ENCODE measurements at regions not wholly inside any gene's neighbourhood (a gene's known extent, or its start where the extent isn't known, plus 50 kb on each side); places are given as distances from the start of the nearest gene placed in this dataset.

DNA sequence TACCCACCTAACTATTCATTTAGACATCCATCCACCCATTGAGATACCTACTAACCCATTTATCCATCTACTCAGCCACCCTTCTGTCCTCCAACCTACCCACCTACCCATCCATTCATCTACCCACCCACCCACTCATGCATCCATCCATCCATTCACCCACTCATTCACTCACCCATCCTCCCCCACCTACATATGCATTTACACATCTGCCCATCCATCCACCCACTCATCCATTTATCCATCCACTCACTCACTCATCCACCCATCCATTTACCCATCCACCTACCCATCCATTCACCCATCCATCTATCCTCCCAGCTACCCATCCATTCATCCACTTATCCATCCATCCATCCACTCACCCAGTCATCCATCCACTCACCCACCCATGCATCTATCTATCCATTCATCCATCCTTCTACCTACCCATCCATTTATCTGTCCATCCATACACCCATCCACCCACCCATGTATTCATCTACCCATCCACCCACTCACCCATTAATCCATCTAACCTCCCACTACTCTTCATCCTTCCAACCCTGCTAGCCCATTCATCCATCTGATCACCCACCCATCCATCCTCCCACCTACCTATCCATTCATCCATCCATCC is 378.7 kb downstream of the CTTN start:
- no peak for DNase-seq

DNA sequence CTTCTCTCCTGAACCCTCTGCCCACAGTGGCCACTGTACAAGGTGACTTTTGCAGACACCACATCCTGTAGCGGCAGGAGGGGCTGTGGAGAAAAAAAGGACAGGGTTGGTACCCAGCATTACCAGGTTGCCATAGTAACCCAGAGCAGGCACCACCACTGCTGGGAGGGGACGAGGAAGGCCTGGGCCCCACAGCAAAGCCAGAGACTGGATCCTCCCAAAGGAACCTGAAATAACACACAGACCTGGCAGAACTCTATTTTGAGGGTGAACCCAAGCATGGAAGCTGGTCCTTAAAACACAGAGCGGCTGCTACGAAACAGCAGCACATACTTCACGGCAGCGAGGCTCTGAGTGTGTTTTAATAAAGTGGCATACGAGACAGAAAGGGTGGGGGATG is 380.6 kb downstream of the CTTN start:
- DNase-seq: no peak

DNA sequence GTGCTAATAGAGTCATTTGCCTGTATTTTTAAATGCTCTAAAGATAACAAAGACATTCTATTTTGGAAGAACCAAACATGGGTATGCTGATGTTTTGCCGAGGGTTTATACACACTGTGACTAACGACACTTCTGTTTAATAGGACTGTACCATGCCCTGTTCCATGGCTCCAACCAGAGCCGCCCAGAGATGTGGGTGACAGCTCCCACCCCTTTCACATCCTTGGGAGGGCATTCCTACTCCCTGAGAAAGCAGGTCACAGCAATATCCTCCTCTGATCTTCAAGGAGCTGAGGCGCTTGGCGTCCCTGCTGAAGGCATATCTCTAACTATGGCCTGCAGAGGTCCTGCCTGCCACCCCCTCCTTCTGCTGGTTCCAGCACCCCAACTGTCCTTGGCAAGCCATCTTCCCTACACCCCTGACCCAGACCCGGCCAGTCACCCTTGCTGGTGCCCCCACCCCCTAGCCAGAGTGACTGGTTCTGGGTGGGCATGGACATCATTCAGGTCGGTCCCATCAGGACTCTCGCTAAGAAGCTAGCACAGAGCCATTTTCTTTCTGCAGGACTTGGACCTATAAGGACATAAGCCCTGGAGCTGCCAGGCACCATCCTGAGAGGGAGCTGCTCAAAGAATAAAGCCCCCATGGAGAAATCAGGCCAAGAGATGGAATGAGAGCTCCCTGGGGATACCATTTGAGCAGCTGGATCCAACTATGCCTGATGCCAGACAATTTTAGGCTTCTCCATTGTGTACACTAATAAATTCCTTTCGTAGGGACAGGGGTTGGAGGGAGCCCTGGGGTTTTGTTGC is 381.3 kb downstream of the CTTN start:
- no peak for DNase-seq

DNA sequence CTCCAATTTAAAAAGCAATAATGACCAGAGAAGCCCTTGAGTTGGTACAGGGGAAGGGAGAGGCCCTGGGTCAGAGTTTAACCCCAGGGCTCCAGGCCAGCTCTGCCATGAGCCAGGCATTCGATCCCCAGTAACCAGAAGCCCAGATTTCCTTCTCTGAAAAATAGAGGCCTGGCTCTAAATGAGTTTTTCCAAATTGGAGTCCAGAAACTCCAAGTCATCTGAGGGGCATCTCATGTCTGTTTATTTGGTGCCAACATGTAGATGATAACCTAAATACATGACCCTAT is 381.9 kb downstream of the CTTN start:
- DNase-seq: no peak

DNA sequence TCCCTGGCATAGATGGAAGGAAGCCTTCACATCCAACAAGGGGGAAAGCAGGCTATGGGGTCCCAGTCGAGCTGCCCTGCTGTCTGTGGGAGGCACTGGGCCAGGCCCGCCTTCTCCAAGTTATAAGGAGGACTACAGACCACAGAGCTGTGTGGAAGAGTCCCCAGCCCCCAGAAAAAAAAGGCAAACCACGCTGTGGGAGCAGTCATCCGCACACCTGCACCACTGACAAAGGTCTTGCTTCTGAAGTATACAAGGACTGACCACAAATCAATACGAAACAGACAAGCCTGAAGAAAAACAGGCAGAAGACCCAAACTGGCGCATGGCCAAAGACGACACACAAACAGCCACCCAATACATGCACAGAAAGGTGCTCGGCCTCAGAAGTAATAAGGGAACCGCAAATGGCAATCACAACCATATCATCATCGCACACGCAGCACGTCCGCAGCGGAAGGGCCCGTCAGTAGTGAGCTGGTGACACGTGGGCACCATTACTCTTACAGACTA is 384.1 kb downstream of the CTTN start:
- DNase-seq: no peak

DNA sequence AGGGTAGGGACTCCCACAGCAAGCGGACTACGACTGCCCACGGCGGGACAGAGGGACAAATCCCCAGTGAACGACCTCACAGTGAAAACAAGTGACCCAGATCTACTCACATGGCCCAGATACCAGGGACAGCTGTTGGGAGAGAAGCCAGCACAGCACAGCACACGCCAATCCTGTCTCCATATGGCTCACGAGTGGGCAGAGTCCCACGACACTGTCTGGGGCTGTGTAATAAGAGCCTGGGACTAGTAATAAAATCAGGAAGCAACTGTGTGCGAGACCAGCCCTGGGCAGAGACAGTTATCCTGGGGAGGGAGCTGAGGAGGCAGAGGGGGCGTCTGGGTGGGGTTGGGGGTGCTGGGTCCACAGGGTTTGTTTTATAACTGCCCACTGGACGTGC is 385.0 kb downstream of the CTTN start:
- no peak for DNase-seq

DNA sequence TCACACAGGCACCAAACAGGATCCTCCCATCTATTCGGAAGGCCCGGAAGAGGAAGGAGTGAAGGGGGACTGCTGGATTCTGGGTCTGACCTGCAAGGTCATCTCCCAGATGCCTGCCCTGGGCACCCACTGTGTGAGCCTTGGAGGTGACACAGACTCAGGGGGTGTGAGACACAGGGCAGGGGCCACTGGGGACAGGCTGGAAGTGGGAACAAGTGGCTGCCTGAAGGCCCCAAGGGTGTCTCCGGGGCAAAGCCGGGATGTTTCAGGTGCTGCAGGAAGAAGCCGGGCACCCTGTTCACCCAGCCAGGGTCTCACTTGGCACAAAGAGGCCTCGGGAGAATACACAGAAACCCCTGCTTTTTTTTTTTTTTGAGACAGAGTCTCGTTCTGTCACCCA is 385.5 kb downstream of the CTTN start:
- DNase-seq: no peak

DNA sequence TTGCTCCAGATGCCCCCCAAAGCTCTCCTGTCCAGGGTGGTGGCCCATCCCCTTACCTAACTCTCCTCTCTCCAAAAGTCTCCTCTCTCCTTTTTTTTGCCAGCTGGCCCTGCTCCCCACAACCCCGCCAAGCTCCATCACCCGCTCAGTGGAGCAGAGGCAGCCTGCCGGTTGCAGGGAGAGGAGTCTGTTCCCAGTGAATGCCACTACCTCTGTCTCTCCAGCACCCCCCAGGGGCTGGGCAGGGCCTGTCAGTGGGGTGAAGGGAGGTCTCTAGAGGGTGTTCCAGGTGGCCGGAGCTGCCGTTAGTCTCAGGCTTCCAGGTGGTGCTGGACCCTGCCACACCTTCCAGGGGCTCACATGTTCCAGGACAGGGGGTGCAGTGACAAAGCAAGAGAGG is 387.0 kb downstream of the CTTN start:
- no peak for DNase-seq

DNA sequence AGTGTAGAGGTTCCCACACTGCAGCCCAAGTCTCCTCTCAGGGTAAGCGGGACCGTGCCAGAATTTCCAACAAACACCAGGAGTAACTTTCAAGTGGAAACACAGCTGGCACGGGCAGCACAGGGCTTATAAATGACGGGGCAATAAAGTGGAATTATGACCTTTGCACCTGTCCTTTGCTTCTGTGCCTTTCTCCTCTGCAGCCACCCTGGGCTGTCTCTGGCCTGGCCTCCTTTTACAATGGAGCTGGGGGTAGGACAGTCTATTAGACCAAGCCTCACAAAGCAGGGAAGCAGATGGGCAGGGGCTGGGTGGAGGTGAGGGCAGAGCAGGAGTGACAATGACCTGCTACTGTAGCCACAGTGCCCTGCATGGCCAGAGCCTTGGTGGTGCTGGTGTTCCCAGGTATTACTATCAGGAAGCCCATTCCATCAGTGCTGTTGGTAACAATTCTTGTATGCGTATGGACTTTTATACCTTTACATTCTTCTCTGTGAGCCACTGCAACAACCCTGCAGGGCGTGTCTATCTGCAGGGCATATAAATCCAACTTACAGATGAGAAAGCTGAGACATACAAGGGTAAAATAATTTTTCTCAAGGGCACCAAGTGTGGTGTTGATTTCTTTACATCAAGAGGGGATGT is 387.8 kb downstream of the CTTN start:
- no peak for DNase-seq

DNA sequence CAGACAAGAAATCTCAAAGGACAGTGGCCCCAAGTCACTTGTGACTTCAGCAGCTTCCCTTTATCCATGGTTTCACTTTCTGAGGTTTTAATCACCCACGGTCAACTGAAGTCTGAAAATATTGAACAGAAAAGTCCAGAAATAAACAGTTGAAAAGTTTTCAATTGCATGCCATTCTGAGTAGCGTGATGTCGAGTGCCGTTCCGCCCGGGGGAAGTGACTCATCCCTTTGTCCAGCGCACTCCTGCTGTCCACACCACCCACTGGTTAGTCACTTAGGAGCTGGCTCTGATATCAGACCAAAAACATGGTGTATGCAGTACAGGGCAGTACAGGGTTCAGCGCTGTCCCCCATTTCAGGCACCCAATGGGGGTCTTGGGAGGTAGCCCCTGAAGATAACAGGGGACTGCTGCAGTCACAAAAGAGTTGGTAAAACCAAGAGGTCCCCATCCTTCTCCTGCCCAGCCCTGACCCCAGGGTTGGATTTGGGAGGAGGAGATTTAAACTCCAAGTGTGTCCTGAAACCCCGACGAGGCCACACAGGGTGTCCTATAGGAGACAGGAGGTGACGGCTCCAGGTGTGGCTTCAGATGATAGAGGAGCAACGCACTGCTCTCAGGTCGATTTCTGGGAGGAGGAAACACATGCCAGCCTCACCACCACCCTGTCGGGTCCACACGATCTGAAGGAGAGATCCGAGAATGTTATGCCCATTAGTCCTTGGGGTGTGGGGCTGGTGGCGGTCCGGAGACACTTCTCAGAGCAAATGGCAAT is 390.1 kb downstream of the CTTN start:
- no peak for DNase-seq

DNA sequence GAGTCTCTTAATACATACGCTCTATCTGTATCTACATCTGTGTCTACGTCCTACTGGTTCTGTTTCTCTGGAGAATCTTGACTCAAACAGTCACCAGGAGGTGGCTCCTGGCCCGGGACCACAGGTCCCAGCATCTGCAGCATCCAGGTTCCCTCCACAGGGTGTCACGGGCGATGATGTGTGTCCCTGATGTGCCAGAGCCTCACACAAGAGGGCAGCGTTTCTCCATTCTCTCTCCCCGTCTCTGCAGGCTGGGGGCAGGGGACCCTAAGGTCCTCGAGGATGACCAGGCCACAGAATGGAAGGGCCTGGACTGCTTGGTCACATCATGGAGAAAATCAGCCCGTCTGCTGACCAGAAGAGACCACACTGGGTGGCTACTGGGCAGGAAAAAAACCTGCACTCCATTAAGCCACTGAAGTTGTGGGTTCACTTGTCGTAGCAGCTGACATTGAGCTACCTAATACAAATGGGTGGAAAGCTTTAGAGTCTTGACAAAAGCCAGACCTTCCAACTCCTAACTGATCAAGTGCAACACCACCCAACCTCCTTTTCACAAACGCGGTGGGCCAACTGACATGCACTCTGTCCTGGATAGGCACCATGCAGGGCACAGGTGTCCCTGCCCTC is 392.5 kb downstream of the CTTN start:
- no peak for DNase-seq

DNA sequence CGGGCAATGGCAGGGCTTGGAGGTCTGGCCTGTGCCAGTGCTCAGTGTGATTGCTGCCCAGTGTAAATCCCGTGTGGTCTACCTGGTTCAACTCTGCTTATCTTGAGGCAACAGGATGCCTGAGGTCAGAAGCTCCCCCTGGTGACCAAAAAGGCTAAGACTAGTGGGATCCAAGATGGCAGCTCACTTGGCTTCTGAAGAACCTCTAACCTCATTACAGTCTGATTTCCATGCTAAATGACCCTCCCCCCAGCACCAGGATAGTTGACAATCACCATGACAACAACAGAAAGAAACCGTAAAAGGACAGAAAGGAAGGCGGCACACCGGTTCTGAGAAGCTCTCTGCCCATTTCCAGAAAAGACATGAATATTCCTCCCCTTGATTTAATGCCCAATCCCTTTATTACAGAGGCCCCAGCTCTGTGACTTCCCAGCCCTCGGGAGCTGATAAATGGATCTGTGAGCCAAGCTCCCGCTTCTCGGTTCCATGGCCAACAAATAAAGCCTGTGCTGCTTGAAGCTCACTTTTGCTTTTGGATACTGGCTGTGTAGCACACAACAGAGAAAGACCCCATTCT is 398.4 kb downstream of the CTTN start:
- no peak for DNase-seq

DNA sequence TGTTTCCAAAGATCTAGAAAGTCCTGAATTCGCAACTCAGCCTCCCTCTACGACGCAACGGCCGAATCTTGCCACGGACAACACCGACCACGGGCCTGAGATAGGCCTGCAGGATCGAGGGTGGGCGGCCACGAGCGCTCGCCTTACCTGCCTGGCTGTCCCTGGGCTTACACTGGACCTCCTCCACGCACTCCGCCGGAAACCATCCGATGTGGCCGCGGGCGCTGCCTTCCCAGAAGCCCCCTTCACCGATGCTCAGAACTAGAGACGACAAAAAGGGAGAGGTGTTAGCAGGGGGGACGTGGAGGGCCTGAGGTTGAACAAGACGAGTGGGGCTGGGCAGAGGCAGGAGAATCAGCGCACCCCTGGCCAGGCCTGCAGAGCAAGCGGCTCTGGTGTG is 400.0 kb downstream of the CTTN start:
- DNase-seq: no peak

DNA sequence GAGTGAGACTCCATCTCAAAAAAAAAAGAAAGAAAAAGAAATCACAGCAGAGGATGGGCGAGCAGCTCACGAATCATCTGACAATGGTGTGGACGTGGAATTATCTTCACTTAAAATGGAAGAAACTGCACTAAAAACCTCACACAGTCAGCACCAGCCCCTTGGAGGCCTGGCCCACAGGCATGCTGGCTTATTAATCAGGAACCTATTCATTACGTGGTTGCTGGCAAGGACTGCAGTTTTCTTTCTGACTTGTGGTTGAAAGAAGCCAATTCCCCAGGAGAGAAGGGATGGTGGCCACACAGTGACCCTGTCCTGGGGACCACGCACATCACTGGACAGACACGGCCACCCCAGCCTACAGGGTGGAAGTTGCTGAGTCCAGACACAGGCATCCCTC is 401.1 kb downstream of the CTTN start:
- DNase-seq: no peak

DNA sequence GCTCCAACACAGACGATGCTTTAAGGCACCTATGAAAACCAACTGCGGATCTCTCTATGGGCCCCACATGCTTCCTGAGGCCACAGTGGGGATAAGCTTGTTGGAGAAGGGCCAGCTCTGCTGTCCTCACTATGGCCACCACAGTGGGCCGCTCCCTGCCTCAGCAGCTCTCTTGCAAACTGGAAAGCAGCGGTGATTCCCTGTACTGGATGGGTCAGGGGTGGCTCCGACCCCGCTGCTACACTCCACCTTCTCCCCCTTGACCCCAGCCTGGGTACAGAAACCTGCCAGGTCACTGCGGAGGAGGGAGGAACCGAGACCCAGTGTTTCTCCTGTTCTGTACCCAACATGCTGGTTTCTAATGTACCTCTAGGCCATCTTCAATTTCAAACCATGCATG is 403.9 kb downstream of the CTTN start:
- DNase-seq: no peak

DNA sequence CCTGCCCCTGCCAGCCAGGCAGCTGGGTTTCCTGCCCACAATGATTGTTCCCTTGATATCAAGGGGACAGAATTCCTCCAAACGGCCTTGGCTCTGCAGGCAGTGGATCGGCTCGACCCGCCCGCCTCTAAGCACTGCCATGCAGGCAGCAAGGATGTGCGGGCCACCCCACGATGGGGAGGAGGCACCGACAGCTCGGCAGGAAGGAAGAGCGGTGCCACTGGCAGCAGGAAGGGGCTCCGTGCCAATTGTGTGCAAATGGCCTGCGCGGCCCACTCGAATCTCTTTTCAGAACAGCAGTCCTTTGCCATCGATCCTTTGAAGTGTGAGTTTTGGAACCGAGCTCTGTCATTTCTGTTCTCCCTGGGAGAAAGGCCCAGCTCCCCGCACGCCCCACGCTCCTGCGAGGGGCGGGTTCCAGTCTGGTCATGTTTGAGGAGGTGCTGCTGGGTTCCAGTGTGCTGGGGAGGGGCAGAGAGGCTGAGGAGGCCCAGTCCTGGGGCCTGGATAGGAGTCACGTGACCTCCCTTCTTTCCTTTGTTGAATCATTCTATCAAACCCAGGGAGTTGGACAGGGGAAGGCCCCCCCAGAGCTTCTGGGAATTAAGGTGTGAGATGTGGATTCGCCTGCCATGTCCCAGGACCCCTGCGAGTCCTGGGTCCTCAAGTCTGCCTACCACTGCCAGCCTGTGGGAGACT is 406.0 kb downstream of the CTTN start:
- no peak for DNase-seq

DNA sequence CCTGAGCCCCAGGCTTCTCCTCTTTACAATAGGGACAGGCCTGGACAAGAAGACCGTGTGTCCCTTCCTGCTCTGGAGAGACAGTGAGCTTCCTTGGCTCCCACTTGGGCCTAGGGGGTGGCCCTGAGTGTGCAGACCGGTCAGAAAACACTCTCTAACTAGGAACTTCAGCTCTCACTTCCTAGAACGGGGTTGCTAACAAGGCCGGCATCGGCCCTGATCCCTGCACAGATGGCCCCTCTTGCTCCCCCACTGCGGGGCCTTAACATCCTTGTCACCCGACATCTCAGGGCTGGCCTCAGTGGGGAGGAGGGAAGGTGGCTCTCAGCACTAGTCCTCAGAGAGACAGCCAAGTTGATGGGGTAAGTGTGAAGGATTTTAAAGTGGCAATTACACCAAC is 406.9 kb downstream of the CTTN start:
- no peak for DNase-seq

DNA sequence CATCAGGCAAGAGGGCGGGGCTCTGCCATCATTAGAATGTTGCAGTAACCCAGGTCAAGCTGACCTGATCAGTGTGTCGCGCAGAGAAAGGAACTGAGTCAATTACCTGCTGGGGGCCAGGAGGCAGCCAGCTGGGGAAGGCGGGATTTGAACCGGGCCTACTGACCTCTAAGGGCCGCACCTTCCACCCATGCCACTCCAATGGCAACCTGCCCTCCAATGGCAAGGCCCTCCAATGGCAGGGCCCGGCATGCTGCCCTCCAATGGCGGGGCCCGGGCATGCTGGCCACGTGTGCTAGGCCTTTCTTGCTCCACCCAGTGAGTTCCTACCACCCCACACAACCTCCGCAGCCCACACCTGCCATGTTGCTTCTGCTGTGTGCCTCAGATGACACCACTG is 407.6 kb downstream of the CTTN start:
- no peak for DNase-seq

DNA sequence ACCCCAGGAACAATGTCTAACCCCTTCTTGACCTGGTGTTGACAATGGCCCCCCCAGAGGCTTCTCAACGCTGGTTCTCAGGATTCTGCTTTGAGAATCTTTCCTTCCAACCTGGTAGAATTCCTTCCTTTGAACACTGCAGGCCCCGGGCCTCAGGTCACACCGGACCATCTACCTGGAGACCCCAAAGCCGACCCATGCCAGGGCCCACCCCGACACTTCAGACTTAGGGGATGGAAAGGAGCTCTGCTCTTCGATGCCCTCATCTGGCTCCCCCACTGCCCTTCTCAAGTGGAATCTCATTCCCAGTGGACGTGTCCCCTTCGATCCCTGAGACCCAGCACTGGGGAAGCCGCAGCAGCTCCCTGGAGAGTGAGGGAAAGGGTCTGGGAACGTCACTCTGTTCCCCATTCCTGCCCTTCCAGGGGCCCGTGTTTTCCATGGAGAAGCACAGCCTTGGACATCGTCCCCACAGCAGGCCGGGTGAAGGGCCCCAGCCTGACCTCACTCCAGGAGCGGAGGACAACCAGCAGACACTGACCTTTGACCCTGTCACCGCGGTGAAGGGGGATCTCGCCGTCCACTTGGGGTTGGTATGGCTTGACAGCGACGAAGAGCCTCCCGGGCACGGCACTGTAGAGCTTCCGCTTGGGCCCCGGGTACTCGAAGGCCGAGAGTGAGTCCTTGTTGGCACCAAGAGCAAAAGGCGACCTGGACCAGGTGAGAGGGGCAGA is 408.3 kb downstream of the CTTN start:
- no peak for DNase-seq

DNA sequence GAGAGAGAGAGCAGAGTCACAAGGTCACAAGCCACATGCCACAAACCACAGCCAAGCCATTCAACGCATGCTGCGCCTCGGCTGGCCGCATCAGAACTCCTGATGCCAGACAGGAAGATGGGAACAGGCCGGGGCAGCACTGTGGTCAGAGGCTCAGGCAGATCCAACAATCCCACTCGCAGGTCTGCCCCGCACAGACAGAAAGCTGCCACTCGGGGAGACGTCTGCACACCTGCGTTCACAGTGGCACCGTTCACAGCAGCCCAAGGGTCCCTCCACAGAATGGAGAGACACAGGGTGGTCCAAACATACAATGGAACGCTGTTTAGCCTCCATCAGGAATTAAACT is 408.8 kb downstream of the CTTN start:
- no peak for DNase-seq

DNA sequence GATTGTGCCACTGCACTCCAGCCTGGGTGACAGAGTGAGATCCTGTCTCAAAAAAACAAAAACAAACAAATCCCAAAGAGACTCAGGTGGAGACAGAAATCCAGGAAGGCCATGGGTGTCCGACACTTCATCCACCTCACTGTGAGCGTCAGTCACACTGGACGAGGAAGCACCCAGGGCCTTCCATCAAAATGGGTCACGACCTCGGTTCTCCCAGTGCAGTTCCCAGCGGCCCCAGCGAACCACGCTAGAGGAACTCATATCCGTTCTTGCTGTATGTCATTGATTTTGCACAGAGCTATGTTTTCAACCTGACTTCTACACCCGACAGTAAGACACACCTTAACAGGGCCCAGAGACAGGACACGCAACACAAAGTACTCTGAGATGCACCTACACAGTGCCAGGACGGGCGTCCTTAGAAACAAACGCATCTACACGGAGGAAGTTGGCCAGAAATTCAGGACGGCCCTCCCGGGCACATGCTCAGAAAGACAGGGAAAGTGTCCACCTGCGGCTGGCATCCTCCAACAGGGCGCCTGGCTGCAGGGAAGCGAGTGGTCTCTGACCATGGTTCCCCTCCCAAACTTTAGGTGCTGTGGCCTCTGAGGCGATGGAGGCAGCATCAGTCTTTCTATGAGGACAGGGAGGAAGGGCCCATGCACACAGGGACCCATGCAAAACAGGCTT is 410.5 kb downstream of the CTTN start:
- DNase-seq: no peak

All from CD4-positive, alpha-beta T cell treated with Interleukin-21 for 1 hour (primary cell).